Esophagus muscularis mucosa (tissue), 4 donors: ENCODE measurements at regions not wholly inside any gene's neighbourhood (a gene's known extent, or its start where the extent isn't known, plus 50 kb on each side); places are given as distances from the start of the nearest gene placed in this dataset.

Experiments used
- DNase-seq: peaks from one replicate; pipeline ENCODE4 v3.0.0-alpha.2; 2017; ENCODE audit errors: extremely low spot score
- H3K27ac ChIP-seq, 4 donors: fragments of 200-600 bp; sonication (generic); replicated peaks in 1 of 4; 1 replicate in 3 of 4; 2 replicates in 1 of 4; pipeline ENCODE4 v1.5.1; 2016 to 2019; ENCODE audit warnings: mild to moderate bottlenecking in 1 of 4
- H3K27me3 ChIP-seq, 4 donors: fragments of 200-600 bp; sonication (generic); one replicate each; pipeline versions ENCODE4 v1.5.1 to v1.6.0; 2016 to 2019
- H3K36me3 ChIP-seq, 4 donors: fragments of 200-600 bp; sonication (generic); one replicate each; pipeline ENCODE4 v1.5.1; 2016 to 2019
- H3K4me1 ChIP-seq, 4 donors: fragments of 200-600 bp; sonication (generic); one replicate each; pipeline ENCODE4 v1.5.1; 2016 to 2019
- H3K4me3 ChIP-seq, 4 donors: fragments of 200-600 bp; sonication (generic); 1 replicate in 2 of 4; 2 replicates in 2 of 4; pipeline ENCODE4 v1.5.1; 2016 to 2019; ENCODE audit warnings: mild to moderate bottlenecking in 4 of 4, moderate library complexity in 1 of 4
- H3K9me3 ChIP-seq, 4 donors: fragments of 200-600 bp; sonication (generic); 1 replicate in 3 of 4; 2 replicates in 1 of 4; pipeline ENCODE4 v1.5.1; 2016 to 2019
- EP300 ChIP-seq: sonication (generic); formaldehyde crosslinking; IDR thresholded peaks from one replicate; pipeline ENCODE4 v1.6.1; 2017; ENCODE audit warnings: antibody characterized with exemption
- POLR2A ChIP-seq: fragments of 450-650 bp; IDR thresholded peaks from one replicate; pipeline ENCODE4 v1.6.1; 2017; ENCODE audit warnings: antibody characterized with exemption, moderate library complexity, mild to moderate bottlenecking, low read depth
- POLR2AphosphoS5 ChIP-seq, 2 donors: sonication (generic); formaldehyde crosslinking; IDR thresholded peaks; one replicate each; pipeline ENCODE4 v1.6.1; 2017; ENCODE audit warnings: antibody characterized with exemption in 2 of 2
- WGBS: methylation state at CpG from one replicate; pipeline ENCODE4 v1.1.5; 2018; 5-methylcytosine and 5-hydroxymethylcytosine counted together
- intact Hi-C: fragments of 100-400 bp; cut with DNase I; formaldehyde crosslinking; loops from one replicate; pipeline ENCODE4 v1.15.1; 2023
- TF ChIP-seq, protein P1 (sequence below), 3 experiments: fragments of 200-600 bp in 2 of 3; fragments of 450-650 bp in 1 of 3; sonication (generic) in 2 of 3; IDR thresholded peaks; one replicate each; pipeline ENCODE4 v1.5.1; 2017 to 2019; ENCODE audit warnings: antibody characterized with exemption in 3 of 3, mild to moderate bottlenecking in 2 of 3, moderate library complexity in 1 of 3

DNA sequence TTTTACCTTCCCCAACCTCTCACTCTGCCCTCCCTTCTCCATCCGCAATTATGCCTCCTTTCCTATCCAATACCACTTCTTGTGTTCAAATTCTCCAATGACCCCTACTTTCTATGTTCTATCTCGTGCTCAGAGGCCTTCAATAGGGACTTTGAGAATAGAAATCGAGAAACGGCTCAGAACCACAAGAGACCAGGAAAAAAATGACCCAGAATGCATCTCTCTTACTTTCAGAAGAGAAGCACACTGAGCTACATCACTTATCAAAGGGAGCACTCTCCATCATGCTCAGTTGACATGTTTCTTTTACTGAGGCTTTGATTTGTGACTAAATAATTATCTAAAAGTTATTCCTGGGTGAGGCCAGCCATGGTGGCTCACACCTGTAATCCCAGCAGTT is 162.4 kb upstream of the PRICKLE2 start:
- H3K36me3 ChIP-seq = no peaks in the 10 kb centered on the region
- H3K27me3 ChIP-seq = no peaks in the 10 kb centered on the region
- WGBS = 90% methylated on average over 4 of the region's 4 CpGs
- H3K9me3 ChIP-seq = no peaks in the 10 kb centered on the region
- TF ChIP-seq, protein P1, sequence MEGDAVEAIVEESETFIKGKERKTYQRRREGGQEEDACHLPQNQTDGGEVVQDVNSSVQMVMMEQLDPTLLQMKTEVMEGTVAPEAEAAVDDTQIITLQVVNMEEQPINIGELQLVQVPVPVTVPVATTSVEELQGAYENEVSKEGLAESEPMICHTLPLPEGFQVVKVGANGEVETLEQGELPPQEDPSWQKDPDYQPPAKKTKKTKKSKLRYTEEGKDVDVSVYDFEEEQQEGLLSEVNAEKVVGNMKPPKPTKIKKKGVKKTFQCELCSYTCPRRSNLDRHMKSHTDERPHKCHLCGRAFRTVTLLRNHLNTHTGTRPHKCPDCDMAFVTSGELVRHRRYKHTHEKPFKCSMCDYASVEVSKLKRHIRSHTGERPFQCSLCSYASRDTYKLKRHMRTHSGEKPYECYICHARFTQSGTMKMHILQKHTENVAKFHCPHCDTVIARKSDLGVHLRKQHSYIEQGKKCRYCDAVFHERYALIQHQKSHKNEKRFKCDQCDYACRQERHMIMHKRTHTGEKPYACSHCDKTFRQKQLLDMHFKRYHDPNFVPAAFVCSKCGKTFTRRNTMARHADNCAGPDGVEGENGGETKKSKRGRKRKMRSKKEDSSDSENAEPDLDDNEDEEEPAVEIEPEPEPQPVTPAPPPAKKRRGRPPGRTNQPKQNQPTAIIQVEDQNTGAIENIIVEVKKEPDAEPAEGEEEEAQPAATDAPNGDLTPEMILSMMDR (IDR thresholded peaks at IDR 0.05) = no peak
- no peak for TF ChIP-seq POLR2AphosphoS5 (IDR thresholded peaks at IDR 0.05)
- no peak for TF ChIP-seq POLR2A
- no peak for TF ChIP-seq EP300
- no peaks in the 10 kb centered on the region for H3K4me1 ChIP-seq
- peak; percentile 60 for DNase-seq
- H3K27ac ChIP-seq = no peak overlapping the region
- intact Hi-C loops = no loop called here
- H3K4me3 ChIP-seq = no peak overlapping the region

DNA sequence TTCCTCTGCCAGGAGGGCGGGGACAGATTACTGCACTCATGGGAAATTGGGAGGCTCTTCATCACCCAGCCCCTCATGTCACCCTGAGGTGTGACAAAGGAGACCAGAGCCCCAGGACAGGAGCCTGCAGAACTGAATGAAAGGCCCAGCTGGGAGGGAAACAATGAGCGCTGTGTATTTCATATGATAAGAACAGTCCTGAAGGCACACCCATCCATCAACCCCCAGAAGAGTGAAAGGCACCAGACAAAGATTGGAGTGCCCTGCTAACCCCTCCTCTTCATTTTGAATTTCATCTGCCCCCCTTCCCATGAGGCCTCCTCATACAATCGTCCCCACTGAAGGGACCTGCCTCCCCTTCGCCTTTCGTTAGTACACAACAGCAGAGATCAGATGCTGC is 160.0 kb upstream of the PRICKLE2 start:
- no peaks in the 10 kb centered on the region for H3K9me3 ChIP-seq
- TF ChIP-seq POLR2AphosphoS5 (IDR thresholded peaks at IDR 0.05) = no peak
- TF ChIP-seq POLR2A = no peak
- no peak for TF ChIP-seq EP300
- TF ChIP-seq, protein P1 (IDR thresholded peaks at IDR 0.05) = no peak
- no peaks in the 10 kb centered on the region for H3K4me1 ChIP-seq
- peak; percentile 62 for DNase-seq
- whole genome bisulfite sequencing = 86% methylated on average over 5 of the region's 5 CpGs
- H3K27me3 ChIP-seq = no peaks in the 10 kb centered on the region
- no peak overlapping the region for H3K27ac ChIP-seq
- no peaks in the 10 kb centered on the region for H3K36me3 ChIP-seq
- intact Hi-C loops = no loop called here
- H3K4me3 ChIP-seq = no peak overlapping the region

DNA sequence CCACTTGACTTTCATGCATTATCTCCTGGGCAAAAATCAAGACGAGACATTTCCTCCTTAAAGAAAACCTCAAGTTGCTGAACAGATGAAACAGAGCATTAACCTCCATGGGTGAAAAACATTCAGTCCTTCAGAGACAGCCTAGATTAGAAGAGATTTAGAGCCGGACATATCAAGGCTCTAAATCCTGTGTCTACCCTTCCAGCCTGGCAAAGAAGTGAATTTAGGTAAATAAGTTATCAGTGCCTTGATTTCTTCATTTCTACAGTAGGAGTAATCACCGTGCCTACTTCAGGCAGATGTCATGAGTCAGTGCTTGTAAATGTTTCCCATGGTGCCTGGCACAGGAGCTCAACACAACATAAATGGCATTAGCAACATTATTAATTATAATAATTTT is 159.3 kb upstream of the PRICKLE2 start:
- Histone ChIP-seq H3K27me3 (no peaks in the 10 kb centered on the region), H3K36me3 (no peaks in the 10 kb centered on the region), H3K4me1 (no peaks in the 10 kb centered on the region), H3K27ac (no peak overlapping the region), H3K4me3 (no peak overlapping the region), H3K9me3 (no peaks in the 10 kb centered on the region)
- 84% methylated on average over 3 of the region's 3 CpGs for WGBS
- peak; percentile 77 for DNase-seq
- intact Hi-C loops = no loop called here
- TF ChIP-seq EP300 = no peak
- no peak for TF ChIP-seq POLR2AphosphoS5 (IDR thresholded peaks at IDR 0.05)
- no peak for TF ChIP-seq POLR2A
- TF ChIP-seq, protein P1 (IDR thresholded peaks at IDR 0.05) = no peak

DNA sequence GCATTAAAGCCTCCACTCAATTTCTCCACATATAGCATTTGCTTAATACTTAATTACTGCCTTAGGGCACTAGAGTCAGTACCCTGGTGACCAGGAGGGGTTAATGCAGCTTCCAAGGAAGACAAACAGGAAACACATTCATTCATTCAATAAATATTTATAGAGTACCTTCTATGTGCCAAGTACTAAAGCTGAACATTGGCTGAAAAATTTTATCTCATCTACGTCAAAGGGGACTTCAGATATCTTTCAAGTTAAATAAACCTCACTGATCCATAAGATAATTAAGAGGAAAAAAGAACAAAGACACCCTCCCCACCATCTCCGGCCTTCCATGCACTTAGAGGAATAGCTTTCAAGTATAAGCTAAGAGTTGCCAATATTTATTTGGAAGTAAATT is 156.9 kb upstream of the PRICKLE2 start:
- no peak overlapping the region for H3K4me3 ChIP-seq
- WGBS = 67% methylated on average over 2 of the region's 2 CpGs
- TF ChIP-seq, protein P1 (IDR thresholded peaks at IDR 0.05) = no peak
- TF ChIP-seq POLR2AphosphoS5 (IDR thresholded peaks at IDR 0.05) (no peak), EP300 (no peak), POLR2A (no peak)
- no peaks in the 10 kb centered on the region for H3K27me3 ChIP-seq
- H3K9me3 ChIP-seq = no peaks in the 10 kb centered on the region
- no peaks in the 10 kb centered on the region for H3K4me1 ChIP-seq
- H3K27ac ChIP-seq = no peak overlapping the region
- no peaks in the 10 kb centered on the region for H3K36me3 ChIP-seq
- intact Hi-C loops = no loop called here
- DNase-seq = no peak

DNA sequence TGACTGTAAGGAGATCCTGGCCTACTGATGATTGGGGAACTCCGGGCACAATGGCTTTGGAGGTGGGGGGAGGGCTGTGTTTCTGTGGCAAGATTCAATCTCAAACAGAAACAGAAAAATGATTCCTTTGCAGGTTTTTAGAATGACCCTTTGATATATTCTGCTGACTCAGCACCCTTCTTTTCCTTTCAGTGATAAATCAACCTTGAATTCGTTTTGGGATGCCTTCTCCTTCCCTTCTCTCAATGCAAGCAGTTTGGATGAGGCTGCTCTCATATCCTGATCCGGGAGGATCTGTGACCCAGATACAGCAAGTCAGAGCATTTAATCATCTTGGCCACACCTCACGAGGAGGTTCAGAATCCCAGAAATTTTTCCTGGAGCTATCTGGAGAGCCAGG is 156.1 kb upstream of the PRICKLE2 start:
- DNase-seq = peak; percentile 89
- no peaks in the 10 kb centered on the region for H3K27me3 ChIP-seq
- no peaks in the 10 kb centered on the region for H3K4me1 ChIP-seq
- H3K27ac ChIP-seq = no peak overlapping the region
- WGBS = 71% methylated on average over 4 of the region's 4 CpGs
- no peak overlapping the region for H3K4me3 ChIP-seq
- no peaks in the 10 kb centered on the region for H3K36me3 ChIP-seq
- H3K9me3 ChIP-seq = no peaks in the 10 kb centered on the region
- TF ChIP-seq, protein P1 (IDR thresholded peaks at IDR 0.05) = no peak
- TF ChIP-seq POLR2AphosphoS5 (IDR thresholded peaks at IDR 0.05) = no peak
- TF ChIP-seq POLR2A = no peak
- TF ChIP-seq EP300 = no peak
- intact Hi-C loops = no loop called here
